Esophagus muscularis mucosa (tissue), 4 donors: ENCODE measurements at regions not wholly inside any gene's neighbourhood (a gene's known extent, or its start where the extent isn't known, plus 50 kb on each side); places are given as distances from the start of the nearest gene placed in this dataset.

Experiments
- DNase-seq: peaks from one replicate; pipeline ENCODE4 v3.0.0-alpha.2; 2017; ENCODE audit errors: extremely low spot score
- H3K27ac ChIP-seq, 4 donors: fragments of 200-600 bp; sonication (generic); replicated peaks in 1 of 4; 1 replicate in 3 of 4; 2 replicates in 1 of 4; pipeline ENCODE4 v1.5.1; 2016 to 2019; ENCODE audit warnings: mild to moderate bottlenecking in 1 of 4
- H3K27me3 ChIP-seq, 4 donors: fragments of 200-600 bp; sonication (generic); one replicate each; pipeline versions ENCODE4 v1.5.1 to v1.6.0; 2016 to 2019
- H3K36me3 ChIP-seq, 4 donors: fragments of 200-600 bp; sonication (generic); one replicate each; pipeline ENCODE4 v1.5.1; 2016 to 2019
- H3K4me1 ChIP-seq, 4 donors: fragments of 200-600 bp; sonication (generic); one replicate each; pipeline ENCODE4 v1.5.1; 2016 to 2019
- H3K4me3 ChIP-seq, 4 donors: fragments of 200-600 bp; sonication (generic); 1 replicate in 2 of 4; 2 replicates in 2 of 4; pipeline ENCODE4 v1.5.1; 2016 to 2019; ENCODE audit warnings: mild to moderate bottlenecking in 4 of 4, moderate library complexity in 1 of 4
- H3K9me3 ChIP-seq, 4 donors: fragments of 200-600 bp; sonication (generic); 1 replicate in 3 of 4; 2 replicates in 1 of 4; pipeline ENCODE4 v1.5.1; 2016 to 2019
- EP300 ChIP-seq: sonication (generic); formaldehyde crosslinking; IDR thresholded peaks from one replicate; pipeline ENCODE4 v1.6.1; 2017; ENCODE audit warnings: antibody characterized with exemption
- POLR2A ChIP-seq: fragments of 450-650 bp; IDR thresholded peaks from one replicate; pipeline ENCODE4 v1.6.1; 2017; ENCODE audit warnings: antibody characterized with exemption, moderate library complexity, mild to moderate bottlenecking, low read depth
- POLR2AphosphoS5 ChIP-seq, 2 donors: sonication (generic); formaldehyde crosslinking; IDR thresholded peaks; one replicate each; pipeline ENCODE4 v1.6.1; 2017; ENCODE audit warnings: antibody characterized with exemption in 2 of 2
- WGBS: methylation state at CpG from one replicate; pipeline ENCODE4 v1.1.5; 2018; 5-methylcytosine and 5-hydroxymethylcytosine counted together
- intact Hi-C: fragments of 100-400 bp; cut with DNase I; formaldehyde crosslinking; loops from one replicate; pipeline ENCODE4 v1.15.1; 2023
- TF ChIP-seq, protein P1 (sequence below), 3 experiments: fragments of 200-600 bp in 2 of 3; fragments of 450-650 bp in 1 of 3; sonication (generic) in 2 of 3; IDR thresholded peaks; one replicate each; pipeline ENCODE4 v1.5.1; 2017 to 2019; ENCODE audit warnings: antibody characterized with exemption in 3 of 3, mild to moderate bottlenecking in 2 of 3, moderate library complexity in 1 of 3

DNA sequence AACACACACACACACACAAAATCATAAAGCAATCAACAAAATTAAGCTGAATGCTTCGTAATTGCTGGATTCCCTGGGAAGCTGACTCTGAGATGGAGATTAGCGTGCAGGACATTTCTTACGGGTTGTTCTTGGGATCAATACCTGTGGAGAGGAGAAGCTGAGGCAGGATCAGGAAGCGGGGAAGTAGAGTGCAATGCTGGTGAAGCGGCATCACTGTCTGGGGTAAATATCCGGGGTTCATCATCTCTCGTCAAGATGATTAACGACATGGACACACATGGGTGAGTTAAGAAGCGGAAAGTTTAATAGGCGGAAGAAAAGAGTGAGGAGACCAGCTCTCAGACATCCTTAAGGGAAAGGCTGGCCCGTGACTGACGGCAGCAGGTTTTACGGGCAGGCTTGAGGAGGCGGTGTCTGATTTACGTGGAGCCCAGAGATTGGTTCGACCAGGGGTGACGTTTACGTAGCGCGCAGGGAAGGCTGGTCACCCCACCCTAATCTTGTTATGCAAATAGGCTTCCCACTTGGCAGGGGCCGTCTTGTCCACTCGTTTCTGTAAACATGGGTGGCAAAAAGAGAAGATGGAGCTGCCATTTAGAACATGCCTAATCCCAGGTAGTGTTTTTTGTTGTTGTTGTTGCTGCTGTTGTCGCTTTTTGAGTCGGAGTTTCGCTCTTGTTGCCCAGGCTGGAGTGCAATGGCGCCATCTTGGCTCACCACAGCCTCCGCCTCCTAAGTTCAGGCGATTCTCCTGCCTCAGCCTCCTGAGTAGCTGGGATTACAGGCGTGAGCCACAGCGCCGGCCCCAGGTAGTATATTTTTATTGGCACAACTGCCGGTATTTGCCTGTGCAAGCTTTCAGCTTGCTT lies 135.6 kb upstream of the KCNJ15 start:
- Histone ChIP-seq H3K9me3 (no peaks in the 10 kb centered on the region), H3K36me3 (no peaks in the 10 kb centered on the region), H3K4me3 (no peak overlapping the region), H3K27me3 (no peaks in the 10 kb centered on the region), H3K27ac (no peak overlapping the region), H3K4me1 (no peaks in the 10 kb centered on the region)
- intact Hi-C loops, result loop anchor here (10.0 kb wide), 1 partner anchor 446 kb away; no protein-coding TSS in a partner anchor
- no peak for DNase-seq
- WGBS, result 93% methylated on average over 32 of the region's 32 CpGs
- TF ChIP-seq EP300 (no peak), POLR2A (no peak), POLR2AphosphoS5 (IDR thresholded peaks at IDR 0.05) (no peak)
- TF ChIP-seq, protein P1, sequence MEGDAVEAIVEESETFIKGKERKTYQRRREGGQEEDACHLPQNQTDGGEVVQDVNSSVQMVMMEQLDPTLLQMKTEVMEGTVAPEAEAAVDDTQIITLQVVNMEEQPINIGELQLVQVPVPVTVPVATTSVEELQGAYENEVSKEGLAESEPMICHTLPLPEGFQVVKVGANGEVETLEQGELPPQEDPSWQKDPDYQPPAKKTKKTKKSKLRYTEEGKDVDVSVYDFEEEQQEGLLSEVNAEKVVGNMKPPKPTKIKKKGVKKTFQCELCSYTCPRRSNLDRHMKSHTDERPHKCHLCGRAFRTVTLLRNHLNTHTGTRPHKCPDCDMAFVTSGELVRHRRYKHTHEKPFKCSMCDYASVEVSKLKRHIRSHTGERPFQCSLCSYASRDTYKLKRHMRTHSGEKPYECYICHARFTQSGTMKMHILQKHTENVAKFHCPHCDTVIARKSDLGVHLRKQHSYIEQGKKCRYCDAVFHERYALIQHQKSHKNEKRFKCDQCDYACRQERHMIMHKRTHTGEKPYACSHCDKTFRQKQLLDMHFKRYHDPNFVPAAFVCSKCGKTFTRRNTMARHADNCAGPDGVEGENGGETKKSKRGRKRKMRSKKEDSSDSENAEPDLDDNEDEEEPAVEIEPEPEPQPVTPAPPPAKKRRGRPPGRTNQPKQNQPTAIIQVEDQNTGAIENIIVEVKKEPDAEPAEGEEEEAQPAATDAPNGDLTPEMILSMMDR (IDR thresholded peaks at IDR 0.05), result no peak

DNA sequence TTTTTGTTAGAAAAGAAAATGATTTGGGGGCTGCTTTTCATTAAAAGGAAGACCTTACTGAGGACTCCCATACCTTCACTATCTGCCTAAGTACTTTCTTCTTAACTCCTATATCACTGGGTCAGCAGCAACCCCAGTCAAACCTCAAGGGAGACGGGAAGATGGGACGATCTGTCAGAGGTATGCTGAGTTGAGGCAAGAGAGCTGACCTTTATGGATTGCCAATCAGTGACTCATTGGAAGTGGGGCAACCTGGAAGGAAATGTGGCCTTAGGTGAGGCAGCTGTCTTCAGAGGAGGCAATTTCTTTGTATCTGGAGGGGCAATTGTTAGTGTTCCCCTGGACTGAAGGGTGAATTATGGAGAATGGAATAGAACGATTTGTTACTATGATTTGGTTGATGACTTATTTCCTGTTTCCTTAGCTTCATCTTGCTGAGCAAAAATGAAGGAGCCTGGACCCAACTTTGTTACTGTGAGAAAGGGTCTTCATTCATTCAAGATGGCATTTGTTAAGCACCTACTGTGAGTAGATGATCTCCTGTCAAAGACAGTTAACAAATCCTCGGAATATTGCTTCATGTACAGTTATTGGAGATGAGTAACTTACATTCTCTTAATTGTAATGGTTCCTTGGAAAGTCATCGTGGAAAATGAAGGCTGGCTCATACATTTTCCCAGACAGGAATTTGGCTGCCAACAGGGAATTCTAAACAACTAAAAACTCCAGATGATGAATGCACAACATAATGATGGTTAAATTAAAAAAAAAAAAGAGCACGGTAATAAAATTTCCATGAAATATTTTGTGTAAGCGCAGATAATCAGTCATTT lies 134.7 kb upstream of the KCNJ15 start:
- Histone ChIP-seq H3K4me3 (no peak overlapping the region), H3K9me3 (no peaks in the 10 kb centered on the region), H3K4me1 (no peaks in the 10 kb centered on the region), H3K27ac (no peak overlapping the region), H3K36me3 (no peaks in the 10 kb centered on the region), H3K27me3 (no peaks in the 10 kb centered on the region)
- 55% methylated on average over 7 of the region's 7 CpGs for WGBS
- TF ChIP-seq, protein P1 (IDR thresholded peaks at IDR 0.05), result no peak
- no peak for TF ChIP-seq EP300
- TF ChIP-seq POLR2A, result no peak
- TF ChIP-seq POLR2AphosphoS5 (IDR thresholded peaks at IDR 0.05), result no peak
- intact Hi-C loops, result loop anchor here (10.0 kb wide), 1 partner anchor 447 kb away; no protein-coding TSS in a partner anchor
- no peak for DNase-seq

DNA sequence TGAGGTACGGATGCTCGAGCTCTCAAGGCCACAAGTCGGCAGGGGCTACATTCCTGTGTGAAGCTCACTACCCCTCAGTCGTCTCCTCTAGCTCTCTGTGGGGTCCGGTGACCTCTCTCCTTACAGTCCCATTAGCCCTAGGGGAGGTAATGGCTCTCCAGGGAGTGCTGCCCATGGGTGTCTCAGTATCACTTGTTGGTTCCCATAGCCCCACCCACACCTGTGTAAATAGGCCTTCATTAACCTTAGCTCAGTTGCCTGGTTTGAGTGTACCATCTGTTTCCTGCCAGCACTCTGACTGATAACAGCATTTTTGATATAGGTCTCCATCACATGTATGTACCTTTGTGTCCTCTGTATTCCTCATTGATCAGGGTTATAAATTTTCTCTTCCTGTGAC lies 133.2 kb upstream of the KCNJ15 start:
- Histone ChIP-seq H3K27me3 (no peaks in the 10 kb centered on the region), H3K4me3 (no peak overlapping the region), H3K9me3 (no peaks in the 10 kb centered on the region), H3K4me1 (no peaks in the 10 kb centered on the region), H3K36me3 (no peaks in the 10 kb centered on the region), H3K27ac (no peak overlapping the region)
- WGBS, result 80% methylated on average over 5 of the region's 5 CpGs
- intact Hi-C loops, result loop anchor here (10.0 kb wide), 1 partner anchor 449 kb away; no protein-coding TSS in a partner anchor
- no peak for DNase-seq
- TF ChIP-seq POLR2A (no peak), POLR2AphosphoS5 (IDR thresholded peaks at IDR 0.05) (no peak)
- TF ChIP-seq, protein P1 (IDR thresholded peaks at IDR 0.05), result no peak

DNA sequence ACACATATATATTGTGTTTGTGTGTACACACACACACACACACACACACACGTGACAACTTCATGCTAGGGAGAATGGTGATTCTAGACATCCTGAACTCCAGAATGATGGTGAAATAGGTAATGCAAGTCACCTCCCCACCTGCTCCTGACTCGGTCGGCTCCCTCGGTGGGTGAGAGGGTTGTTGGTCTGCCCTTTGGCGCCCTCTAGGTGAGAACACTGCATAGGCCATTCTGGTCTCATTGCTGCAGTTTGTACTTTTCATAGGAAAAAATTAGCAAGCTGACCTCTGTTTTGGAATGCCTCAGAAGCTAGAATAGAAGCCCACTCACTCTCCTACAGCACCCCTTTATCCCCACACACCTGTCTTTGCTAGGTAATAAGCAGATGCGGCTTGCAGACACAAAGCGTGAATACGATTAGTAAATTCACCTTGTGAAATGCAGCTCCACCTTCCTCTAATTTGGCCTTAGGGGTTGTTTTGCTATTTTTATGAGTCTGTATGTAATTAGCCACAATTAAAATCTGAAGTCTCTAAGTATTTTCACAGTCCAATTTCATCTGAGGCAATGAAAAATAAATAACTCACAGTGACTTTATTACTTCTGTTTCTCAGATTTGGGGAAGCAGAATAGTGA lies 130.0 kb upstream of the KCNJ15 start:
- no peak for TF ChIP-seq EP300
- TF ChIP-seq, protein P1 (IDR thresholded peaks at IDR 0.05), result peak; percentile 24 to 47 (median 36)

More for the DNA sequence above, 130.0 kb upstream of the KCNJ15 start:
- Histone ChIP-seq H3K27ac (no peak overlapping the region), H3K4me1 (no peaks in the 10 kb centered on the region), H3K27me3 (peaks cover 0 to 18% (median 0%) of the 10 kb centered on the region in 4 donors), H3K4me3 (no peak overlapping the region), H3K9me3 (no peaks in the 10 kb centered on the region), H3K36me3 (no peaks in the 10 kb centered on the region)
- intact Hi-C loops, result loop anchor here (10.0 kb wide), 1 partner anchor 452 kb away; no protein-coding TSS in a partner anchor
- WGBS, result 38% methylated on average over 8 of the region's 8 CpGs
- DNase-seq, result no peak
